ENCODE measurements at regions not wholly inside any gene's neighbourhood (a gene's known extent, or its start where the extent isn't known, plus 50 kb on each side); places are given as distances from the start of the nearest gene placed in this dataset.

GRCh38 chr10:131693766-131694165 lies 207.0 kb upstream of the PPP2R2D start:
- no peak for TF ChIP-seq CTCF (IDR thresholded peaks at IDR 0.05)
- Histone ChIP-seq H3K27ac (no peak overlapping the region), H3K4me3 (no peak overlapping the region)
- DNase-seq (ENCODE audit: low spot score) = no peak

GRCh38 chr10:131694168-131694780 lies 206.5 kb upstream of the PPP2R2D start:
- peak; percentile 59 for DNase-seq (ENCODE audit: low spot score)
- H3K4me3 ChIP-seq = no peak overlapping the region
- TF ChIP-seq CTCF (IDR thresholded peaks at IDR 0.05) = no peak
- no peak overlapping the region for H3K27ac ChIP-seq

GRCh38 chr10:131694781-131695495 lies 205.9 kb upstream of the PPP2R2D start:
- DNase-seq (ENCODE audit: low spot score) = peak; percentile 59
- Histone ChIP-seq H3K27ac (no peak overlapping the region), H3K4me3 (no peak overlapping the region)
- TF ChIP-seq CTCF (IDR thresholded peaks at IDR 0.05) = no peak

GRCh38 chr10:131695496-131696165 lies 205.2 kb upstream of the PPP2R2D start:
- TF ChIP-seq CTCF (IDR thresholded peaks at IDR 0.05) = no peak
- no peak overlapping the region for H3K4me3 ChIP-seq
- no peak overlapping the region for H3K27ac ChIP-seq
- DNase-seq (ENCODE audit: low spot score) = peak; percentile 45

- TF ChIP-seq CTCF (IDR thresholded peaks at IDR 0.05) = no peak
- DNase-seq (ENCODE audit: low spot score) = peak; percentile 3
- Histone ChIP-seq H3K27ac (no peak overlapping the region), H3K4me3 (no peak overlapping the region)
Observed at GRCh38 chr10:131697476-131698128, 203.2 kb upstream of the PPP2R2D start.

- DNase-seq (ENCODE audit: low spot score) = peak; percentile 36
- no peak for TF ChIP-seq CTCF (IDR thresholded peaks at IDR 0.05)
Observed at GRCh38 chr10:131698232-131698631, 202.6 kb upstream of the PPP2R2D start.

More at GRCh38 chr10:131698232-131698631, 202.6 kb upstream of the PPP2R2D start:
- Histone ChIP-seq H3K4me3 (no peak overlapping the region), H3K27ac (no peak overlapping the region)
